Ishikawa (cell line): ENCODE measurements at regions not wholly inside any gene's neighbourhood (a gene's known extent, or its start where the extent isn't known, plus 50 kb on each side); places are given as distances from the start of the nearest gene placed in this dataset.

ENCODE experiments used
- CEBPB ChIP-seq: IDR thresholded peaks from 2 replicates; pipeline ENCODE4 v1.6.1; 2012
- CREB1 ChIP-seq: IDR thresholded peaks from 2 replicates; pipeline ENCODE4 v1.6.1; 2012; ENCODE audit warnings: low read depth
- EGR1 ChIP-seq: IDR thresholded peaks from 2 replicates; pipeline ENCODE4 v1.6.1; 2012
- EP300 ChIP-seq: IDR thresholded peaks from 2 replicates; pipeline ENCODE4 v1.6.1; 2012; ENCODE audit warnings: borderline replicate concordance
- FOXM1 ChIP-seq: IDR thresholded peaks from 2 replicates; pipeline ENCODE4 v1.6.1; 2012; ENCODE audit warnings: low read depth, borderline replicate concordance
- MAX ChIP-seq: IDR thresholded peaks from 2 replicates; pipeline ENCODE4 v1.6.1; 2012
- NFIC ChIP-seq: IDR thresholded peaks from 2 replicates; pipeline ENCODE4 v1.6.1; 2012
- RAD21 ChIP-seq: IDR thresholded peaks from 2 replicates; pipeline ENCODE4 v1.6.1; 2012; ENCODE audit warnings: low read depth
- TAF1 ChIP-seq: IDR thresholded peaks from 2 replicates; pipeline ENCODE4 v1.6.1; 2012; ENCODE audit warnings: low read depth, mild to moderate bottlenecking
- TCF12 ChIP-seq: IDR thresholded peaks from 2 replicates; pipeline ENCODE4 v1.6.1; 2012; ENCODE audit warnings: low read depth
- TEAD4 ChIP-seq: IDR thresholded peaks from 2 replicates; pipeline ENCODE4 v1.6.1; 2012
- YY1 ChIP-seq: IDR thresholded peaks from 2 replicates; pipeline ENCODE4 v1.6.1; 2012; ENCODE audit warnings: low read depth
- ZBTB7A ChIP-seq: IDR thresholded peaks from 2 replicates; pipeline ENCODE4 v1.6.1; 2012; ENCODE audit warnings: low read depth
- TF ChIP-seq, protein P1 (sequence below): IDR thresholded peaks from 2 replicates; pipeline ENCODE4 v1.6.1; 2012
- TF ChIP-seq, protein P2 (sequence below): IDR thresholded peaks from 2 replicates; pipeline ENCODE4 v1.6.1; 2012; ENCODE audit warnings: low read depth, mild to moderate bottlenecking

DNA sequence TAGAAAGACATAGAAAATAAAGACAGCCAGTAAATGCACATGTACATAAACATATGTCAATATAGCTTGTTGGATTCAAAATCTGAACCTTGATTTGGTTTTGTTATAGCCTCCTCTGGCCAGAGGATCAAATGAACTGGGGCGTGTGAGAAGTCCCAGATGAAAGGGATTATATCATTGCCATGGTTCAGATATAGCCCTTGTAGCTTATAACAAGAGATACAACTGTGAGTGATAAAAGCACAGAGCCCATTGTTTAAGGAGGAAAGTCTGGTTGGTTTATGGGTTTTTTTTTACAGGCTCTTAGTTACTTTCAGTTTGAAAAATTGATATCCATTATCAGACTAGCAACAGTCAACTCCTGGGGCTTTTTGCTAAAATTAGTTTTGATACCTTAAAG, 101.7 kb upstream of the GLRA2 start:
- TF ChIP-seq RAD21 (no peak), CREB1 (no peak), TEAD4 (no peak), NFIC (no peak), EGR1 (no peak), CEBPB (no peak), FOXM1 (no peak), YY1 (no peak), EP300 (no peak), TCF12 (no peak), TAF1 (no peak), ZBTB7A (no peak)
- TF ChIP-seq, protein P1, sequence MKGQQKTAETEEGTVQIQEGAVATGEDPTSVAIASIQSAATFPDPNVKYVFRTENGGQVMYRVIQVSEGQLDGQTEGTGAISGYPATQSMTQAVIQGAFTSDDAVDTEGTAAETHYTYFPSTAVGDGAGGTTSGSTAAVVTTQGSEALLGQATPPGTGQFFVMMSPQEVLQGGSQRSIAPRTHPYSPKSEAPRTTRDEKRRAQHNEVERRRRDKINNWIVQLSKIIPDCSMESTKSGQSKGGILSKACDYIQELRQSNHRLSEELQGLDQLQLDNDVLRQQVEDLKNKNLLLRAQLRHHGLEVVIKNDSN: no peak
- TF ChIP-seq, protein P2, sequence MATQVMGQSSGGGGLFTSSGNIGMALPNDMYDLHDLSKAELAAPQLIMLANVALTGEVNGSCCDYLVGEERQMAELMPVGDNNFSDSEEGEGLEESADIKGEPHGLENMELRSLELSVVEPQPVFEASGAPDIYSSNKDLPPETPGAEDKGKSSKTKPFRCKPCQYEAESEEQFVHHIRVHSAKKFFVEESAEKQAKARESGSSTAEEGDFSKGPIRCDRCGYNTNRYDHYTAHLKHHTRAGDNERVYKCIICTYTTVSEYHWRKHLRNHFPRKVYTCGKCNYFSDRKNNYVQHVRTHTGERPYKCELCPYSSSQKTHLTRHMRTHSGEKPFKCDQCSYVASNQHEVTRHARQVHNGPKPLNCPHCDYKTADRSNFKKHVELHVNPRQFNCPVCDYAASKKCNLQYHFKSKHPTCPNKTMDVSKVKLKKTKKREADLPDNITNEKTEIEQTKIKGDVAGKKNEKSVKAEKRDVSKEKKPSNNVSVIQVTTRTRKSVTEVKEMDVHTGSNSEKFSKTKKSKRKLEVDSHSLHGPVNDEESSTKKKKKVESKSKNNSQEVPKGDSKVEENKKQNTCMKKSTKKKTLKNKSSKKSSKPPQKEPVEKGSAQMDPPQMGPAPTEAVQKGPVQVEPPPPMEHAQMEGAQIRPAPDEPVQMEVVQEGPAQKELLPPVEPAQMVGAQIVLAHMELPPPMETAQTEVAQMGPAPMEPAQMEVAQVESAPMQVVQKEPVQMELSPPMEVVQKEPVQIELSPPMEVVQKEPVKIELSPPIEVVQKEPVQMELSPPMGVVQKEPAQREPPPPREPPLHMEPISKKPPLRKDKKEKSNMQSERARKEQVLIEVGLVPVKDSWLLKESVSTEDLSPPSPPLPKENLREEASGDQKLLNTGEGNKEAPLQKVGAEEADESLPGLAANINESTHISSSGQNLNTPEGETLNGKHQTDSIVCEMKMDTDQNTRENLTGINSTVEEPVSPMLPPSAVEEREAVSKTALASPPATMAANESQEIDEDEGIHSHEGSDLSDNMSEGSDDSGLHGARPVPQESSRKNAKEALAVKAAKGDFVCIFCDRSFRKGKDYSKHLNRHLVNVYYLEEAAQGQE: no peak

- no peak for TF ChIP-seq CREB1
- no peak for TF ChIP-seq TAF1
These were observed 108.5 kb upstream of the GLRA2 start for GRCh38 chrX:14420841-14421240.

DNA sequence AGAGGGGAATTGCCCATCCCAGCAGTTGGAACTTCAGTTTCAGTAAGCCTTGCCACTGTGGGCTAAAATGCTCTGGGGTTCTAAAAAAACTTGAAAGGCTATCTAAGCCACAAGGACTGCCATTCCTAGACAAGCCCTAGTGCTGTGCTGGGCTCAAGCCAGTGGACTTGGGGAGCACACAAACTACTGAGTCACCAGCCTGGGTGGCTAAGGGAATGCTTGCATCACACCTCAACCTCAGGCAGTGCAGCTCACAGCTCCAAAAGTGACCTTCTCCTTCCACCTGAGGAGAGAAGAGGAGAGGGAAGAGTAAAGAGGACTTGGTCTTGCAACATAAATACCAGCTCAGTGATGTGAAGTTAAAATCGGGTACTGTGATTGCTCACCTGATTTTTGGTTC, 116.7 kb upstream of the GLRA2 start:
- no peak for TF ChIP-seq NFIC
- no peak for TF ChIP-seq EP300
- TF ChIP-seq, protein P2: no peak
- no peak for TF ChIP-seq RAD21
- no peak for TF ChIP-seq CEBPB
- TF ChIP-seq MAX: no peak
- TF ChIP-seq, protein P1: no peak
- no peak for TF ChIP-seq TAF1
- TF ChIP-seq CREB1: no peak
- no peak for TF ChIP-seq EGR1
- TF ChIP-seq YY1: no peak
- no peak for TF ChIP-seq FOXM1
- no peak for TF ChIP-seq TCF12
- no peak for TF ChIP-seq ZBTB7A

DNA sequence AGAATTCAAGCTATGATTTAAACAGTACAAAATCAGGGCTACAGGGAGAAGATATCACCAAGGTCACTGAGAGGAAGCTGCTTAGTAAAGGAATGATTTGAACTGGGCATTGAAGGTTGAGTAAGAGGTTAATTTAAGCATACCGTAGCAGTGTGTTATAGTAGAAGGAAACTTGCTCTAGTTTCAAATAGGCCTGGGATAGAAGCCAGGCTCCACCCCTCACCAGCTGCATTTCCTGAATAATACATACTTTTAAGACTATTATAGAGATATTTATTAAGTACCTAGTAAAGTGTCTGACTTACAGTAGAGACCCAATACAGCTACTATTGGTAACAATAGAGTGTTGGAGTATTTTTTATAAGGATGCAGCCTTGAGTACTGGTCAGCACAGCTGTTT, 118.0 kb upstream of the GLRA2 start:
- TF ChIP-seq YY1 (no peak), MAX (no peak), TAF1 (no peak), CREB1 (no peak), TEAD4 (no peak), EP300 (no peak), TCF12 (no peak), FOXM1 (no peak), RAD21 (no peak), EGR1 (no peak), ZBTB7A (no peak), NFIC (no peak), CEBPB (no peak)
- TF ChIP-seq, protein P1: no peak
- TF ChIP-seq, protein P2: no peak
